ENCODE measurements at regions not wholly inside any gene's neighbourhood (a gene's known extent, or its start where the extent isn't known, plus 50 kb on each side); places are given as distances from the start of the nearest gene placed in this dataset.

DNA sequence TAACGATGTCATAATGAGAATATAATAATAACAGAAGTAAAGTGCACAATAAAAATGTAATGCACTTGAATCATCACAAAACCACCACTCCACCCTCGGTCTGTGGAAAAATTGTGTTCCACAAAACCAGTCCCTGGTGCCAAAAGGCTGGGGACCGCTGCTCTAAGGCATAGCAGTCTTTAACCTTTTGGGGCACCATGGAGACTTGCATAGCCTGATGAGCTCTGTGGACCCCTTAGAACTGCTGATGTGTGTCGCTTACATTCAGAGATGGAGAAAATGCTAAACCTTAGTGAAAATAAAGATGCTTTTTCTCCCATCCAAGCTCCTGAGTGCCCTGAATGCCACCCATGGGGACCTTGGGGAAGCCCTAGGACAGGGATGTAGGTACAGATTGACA, 87.6 kb upstream of the SEPTIN5 start:
- Histone ChIP-seq H2AFZ (no peak overlapping the region), H3K4me1 (no peaks in the 10 kb centered on the region), H3K9me3 (ENCODE audit: control insufficient read depth, low read length) (no peaks in the 10 kb centered on the region), H3K27ac (no peak overlapping the region), H3K79me2 (no peaks in the 10 kb centered on the region), H3K27me3 (ENCODE audit: control insufficient read depth, insufficient read depth, low read length) (no peaks in the 10 kb centered on the region), H3K4me2 (ENCODE audit: low read length) (no peak overlapping the region), H3K4me3 (ENCODE audit: low read depth, low read length) (no peak overlapping the region), H3K36me3 (ENCODE audit: control insufficient read depth, insufficient read depth, low read length) (no peaks in the 10 kb centered on the region), H3K9ac (no peak overlapping the region)
- TF ChIP-seq CTCF (IDR thresholded peaks at IDR 0.05), result no peak

GRCh38 chr22:19628038-19628776, 86.1 kb upstream of the SEPTIN5 start:
- Histone ChIP-seq H3K4me1 (no peaks in the 10 kb centered on the region), H3K4me3 (ENCODE audit: low read depth, low read length) (no peak overlapping the region), H3K36me3 (ENCODE audit: control insufficient read depth, insufficient read depth, low read length) (no peaks in the 10 kb centered on the region), H3K9me3 (ENCODE audit: control insufficient read depth, low read length) (no peaks in the 10 kb centered on the region), H2AFZ (no peak overlapping the region), H3K79me2 (no peaks in the 10 kb centered on the region), H3K27me3 (ENCODE audit: control insufficient read depth, insufficient read depth, low read length) (no peaks in the 10 kb centered on the region), H3K4me2 (ENCODE audit: low read length) (no peak overlapping the region), H3K27ac (no peak overlapping the region), H3K9ac (no peak overlapping the region)
- TF ChIP-seq CTCF (IDR thresholded peaks at IDR 0.05), result no peak

DNA sequence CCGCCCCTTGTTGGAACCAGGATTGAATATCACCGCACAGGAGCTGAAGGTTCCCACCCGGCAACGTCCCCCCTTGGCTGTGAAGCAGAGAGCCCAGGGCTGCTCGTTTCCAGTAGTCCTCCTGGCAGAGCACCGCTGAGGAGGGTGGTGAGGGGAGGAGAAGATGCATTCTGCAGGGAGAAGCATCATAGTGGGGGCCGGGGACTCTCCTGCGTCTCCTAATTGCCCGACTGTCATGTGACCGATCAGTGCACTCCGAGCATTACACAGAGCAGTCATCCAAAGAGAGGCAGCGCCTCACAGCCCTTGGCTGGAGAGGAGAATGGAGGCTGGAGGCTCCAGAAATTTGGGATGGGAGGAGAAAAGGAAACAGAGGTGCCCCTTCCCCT, 85.0 kb upstream of the SEPTIN5 start:
- H3K27me3 ChIP-seq (ENCODE audit: control insufficient read depth, insufficient read depth, low read length), result no peaks in the 10 kb centered on the region
- H3K4me2 ChIP-seq (ENCODE audit: low read length), result no peak overlapping the region
- no peak overlapping the region for H3K9ac ChIP-seq
- no peaks in the 10 kb centered on the region for H3K36me3 ChIP-seq (ENCODE audit: control insufficient read depth, insufficient read depth, low read length)
- H3K79me2 ChIP-seq, result no peaks in the 10 kb centered on the region
- H3K4me1 ChIP-seq, result no peaks in the 10 kb centered on the region
- H3K4me3 ChIP-seq (ENCODE audit: low read depth, low read length), result no peak overlapping the region
- H3K9me3 ChIP-seq (ENCODE audit: control insufficient read depth, low read length), result no peaks in the 10 kb centered on the region
- no peak overlapping the region for H3K27ac ChIP-seq
- no peak for TF ChIP-seq CTCF (IDR thresholded peaks at IDR 0.05)
- H2AFZ ChIP-seq, result no peak overlapping the region

GRCh38 chr22:19629720-19630419, 84.4 kb upstream of the SEPTIN5 start:
- Histone ChIP-seq H3K27me3 (ENCODE audit: control insufficient read depth, insufficient read depth, low read length) (no peaks in the 10 kb centered on the region), H3K4me3 (ENCODE audit: low read depth, low read length) (no peak overlapping the region), H3K4me2 (ENCODE audit: low read length) (no peak overlapping the region), H3K9ac (no peak overlapping the region), H3K9me3 (ENCODE audit: control insufficient read depth, low read length) (no peaks in the 10 kb centered on the region), H2AFZ (no peak overlapping the region), H3K79me2 (no peaks in the 10 kb centered on the region), H3K27ac (no peak overlapping the region), H3K4me1 (no peaks in the 10 kb centered on the region), H3K36me3 (ENCODE audit: control insufficient read depth, insufficient read depth, low read length) (no peaks in the 10 kb centered on the region)
- peak; percentile 79 for TF ChIP-seq CTCF (IDR thresholded peaks at IDR 0.05)

Measured in parathyroid adenoma (tissue), 2 donors.